ENCODE measurements at regions not wholly inside any gene's neighbourhood (a gene's known extent, or its start where the extent isn't known, plus 50 kb on each side); places are given as distances from the start of the nearest gene placed in this dataset.

DNA sequence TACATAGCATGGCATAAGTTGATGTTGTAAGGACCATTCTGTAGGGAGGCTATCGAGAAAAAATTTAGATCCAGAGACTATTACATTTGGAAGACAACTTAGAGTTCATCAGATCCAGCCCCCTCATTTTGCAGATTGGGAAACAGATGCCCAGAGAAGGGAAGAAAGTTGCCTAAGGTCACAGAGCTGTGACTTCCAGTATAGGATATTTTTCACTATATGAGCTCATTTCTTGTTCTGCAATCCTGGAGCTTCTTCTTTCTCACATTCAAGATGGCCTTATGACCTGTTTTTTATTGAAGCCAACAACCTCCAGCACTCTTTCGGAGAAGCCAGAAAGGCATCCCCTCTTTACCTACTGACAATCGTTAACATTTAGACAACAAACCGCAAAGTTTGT, 421.8 kb upstream of the PLXNA2 start:
- no peak overlapping the region for H3K27ac ChIP-seq (ENCODE audit: low read length)
- no peak overlapping the region for H3K9ac ChIP-seq (ENCODE audit: low read length)
- no peaks in the 10 kb centered on the region for H3K27me3 ChIP-seq (ENCODE audit: insufficient read depth, low read depth, low read length)
- H3K36me3 ChIP-seq (ENCODE audit: insufficient read depth, low read length), result no peaks in the 10 kb centered on the region
- no peaks in the 10 kb centered on the region for H4K20me1 ChIP-seq (ENCODE audit: insufficient read depth)
- H3K9me3 ChIP-seq (ENCODE audit: low read length), result no peaks in the 10 kb centered on the region
- H2AFZ ChIP-seq (ENCODE audit: low read depth, low read length), result no peak overlapping the region
- H3K79me2 ChIP-seq (replicated peaks; ENCODE audit: insufficient read depth, low read length), result no peaks in the 10 kb centered on the region
- no peaks in the 10 kb centered on the region for H3K9me2 ChIP-seq (ENCODE audit: insufficient read depth, low read length)
- H3K4me2 ChIP-seq (ENCODE audit: low read length), result no peak overlapping the region
- H3K4me3 ChIP-seq (ENCODE audit: low read length), result no peak overlapping the region
- TF ChIP-seq MXI1 (conservative IDR thresholded peaks at IDR 0.05; ENCODE audit: poor library complexity, severe bottlenecking), result no peak
- TF ChIP-seq TAF1 (IDR thresholded peaks at IDR 0.05; ENCODE audit: low read depth), result no peak
- TF ChIP-seq POLR2AphosphoS5 (IDR thresholded peaks at IDR 0.05), result no peak
- TF ChIP-seq EP300 (conservative IDR thresholded peaks at IDR 0.05; ENCODE audit: poor library complexity, severe bottlenecking), result no peak
- TF ChIP-seq EZH2 (IDR thresholded peaks at IDR 0.05; ENCODE audit: borderline replicate concordance, insufficient read depth, low read length, poor library complexity, severe bottlenecking), result no peak
- no peak for TF ChIP-seq REST (IDR thresholded peaks at IDR 0.05; ENCODE audit: borderline replicate concordance)
- TF ChIP-seq CTCF (IDR thresholded peaks at IDR 0.05; ENCODE audit: poor library complexity, severe bottlenecking), result no peak
- TF ChIP-seq RAD21 (conservative IDR thresholded peaks at IDR 0.05), result no peak
- TF ChIP-seq SMC3 (conservative IDR thresholded peaks at IDR 0.05; ENCODE audit: poor library complexity), result no peak
- H3F3A ChIP-seq (ENCODE audit: insufficient read depth, low read length, poor library complexity, severe bottlenecking), result no peaks in the 10 kb centered on the region

GRCh38 chr1:208668991-208669390, 424.8 kb upstream of the PLXNA2 start:
- H3K27me3 ChIP-seq (ENCODE audit: insufficient read depth, low read depth, low read length), result no peaks in the 10 kb centered on the region
- H3K9me2 ChIP-seq (ENCODE audit: insufficient read depth, low read length), result no peaks in the 10 kb centered on the region
- H3K4me3 ChIP-seq (ENCODE audit: low read length), result no peak overlapping the region
- H3F3A ChIP-seq (ENCODE audit: insufficient read depth, low read length, poor library complexity, severe bottlenecking), result no peaks in the 10 kb centered on the region
- no peaks in the 10 kb centered on the region for H3K79me2 ChIP-seq (replicated peaks; ENCODE audit: insufficient read depth, low read length)
- TF ChIP-seq TAF1 (IDR thresholded peaks at IDR 0.05; ENCODE audit: low read depth) (no peak), CTCF (IDR thresholded peaks at IDR 0.05; ENCODE audit: poor library complexity, severe bottlenecking) (no peak), SMC3 (conservative IDR thresholded peaks at IDR 0.05; ENCODE audit: poor library complexity) (no peak), REST (IDR thresholded peaks at IDR 0.05; ENCODE audit: borderline replicate concordance) (no peak), RAD21 (conservative IDR thresholded peaks at IDR 0.05) (no peak), MXI1 (conservative IDR thresholded peaks at IDR 0.05; ENCODE audit: poor library complexity, severe bottlenecking) (no peak), EP300 (conservative IDR thresholded peaks at IDR 0.05; ENCODE audit: poor library complexity, severe bottlenecking) (no peak), POLR2AphosphoS5 (IDR thresholded peaks at IDR 0.05) (no peak)
- no peak overlapping the region for H3K4me2 ChIP-seq (ENCODE audit: low read length)
- H3K9me3 ChIP-seq (ENCODE audit: low read length), result no peaks in the 10 kb centered on the region
- no peak overlapping the region for H3K9ac ChIP-seq (ENCODE audit: low read length)
- H4K20me1 ChIP-seq (ENCODE audit: insufficient read depth), result no peaks in the 10 kb centered on the region
- H3K36me3 ChIP-seq (ENCODE audit: insufficient read depth, low read length), result no peaks in the 10 kb centered on the region
- H2AFZ ChIP-seq (ENCODE audit: low read depth, low read length), result no peak overlapping the region
- H3K27ac ChIP-seq (ENCODE audit: low read length), result no peak overlapping the region
